GM12878 (cell line): ENCODE measurements at regions not wholly inside any gene's neighbourhood (a gene's known extent, or its start where the extent isn't known, plus 50 kb on each side); places are given as distances from the start of the nearest gene placed in this dataset.
A peak's percentile ranks its signal among the peaks of the same experiment; 100 is the strongest.

Experiments
- BCL11A ChIP-seq: IDR thresholded peaks from 2 replicates; pipeline ENCODE4 v1.6.1; 2011; ENCODE audit warnings: low read depth, low read length
- BMI1 ChIP-seq: fragments of 450-650 bp; IDR thresholded peaks from 2 replicates; pipeline ENCODE4 v1.6.1; 2016; ENCODE audit warnings: mild to moderate bottlenecking, moderate library complexity, borderline replicate concordance
- BRCA1 ChIP-seq: IDR thresholded peaks from 2 replicates; pipeline ENCODE4 v1.6.1; 2011; ENCODE audit warnings: low read depth, low read length, improper control_type of control experiment
- CREM ChIP-seq: IDR thresholded peaks from 2 replicates; pipeline ENCODE4 v1.6.1; 2014; ENCODE audit warnings: antibody characterized with exemption, low read depth
- EGR1 ChIP-seq, 2 experiments: IDR thresholded peaks; 1 replicate in 1 of 2; 2 replicates in 1 of 2; pipeline ENCODE4 v1.6.1; 2011 to 2012; ENCODE audit warnings: low read depth in 2 of 2, low read length in 2 of 2, borderline replicate concordance in 1 of 2, mild to moderate bottlenecking in 1 of 2, moderate library complexity in 1 of 2
- HDAC6 ChIP-seq: fragments of 200-600 bp; sonication (generic); IDR thresholded peaks from one replicate; pipeline ENCODE4 v1.8.0; 2017; ENCODE audit warnings: antibody characterized with exemption; ENCODE audit not compliant: unreplicated experiment
- KDM1A ChIP-seq: fragments of 200-600 bp; sonication (generic); IDR thresholded peaks from 2 replicates; pipeline ENCODE4 v1.6.1; 2016; ENCODE audit warnings: borderline replicate concordance
- NFXL1 ChIP-seq: fragments of 450-650 bp; IDR thresholded peaks from 2 replicates; pipeline ENCODE4 v1.6.1; 2017; ENCODE audit warnings: antibody characterized with exemption, mild to moderate bottlenecking, borderline replicate concordance
- NR2C2 ChIP-seq: IDR thresholded peaks from 2 replicates; pipeline ENCODE4 v1.6.1; 2011; ENCODE audit warnings: borderline replicate concordance, low read depth; ENCODE audit not compliant: control insufficient read depth, insufficient read length
- RAD21 ChIP-seq: IDR thresholded peaks from 2 replicates; pipeline ENCODE4 v1.6.1; 2011; ENCODE audit warnings: mild to moderate bottlenecking, low read depth, low read length, moderate library complexity; ENCODE audit not compliant: insufficient read depth
- SMAD5 ChIP-seq: IDR thresholded peaks from 2 replicates; pipeline ENCODE4 v1.6.1; 2016; ENCODE audit warnings: antibody characterized with exemption, low read depth
- SMC3 ChIP-seq: IDR thresholded peaks from 2 replicates; pipeline ENCODE4 v1.6.1; 2011; ENCODE audit warnings: low read length, improper control_type of control experiment, borderline replicate concordance
- SREBF2 ChIP-seq: IDR thresholded peaks from 2 replicates; pipeline ENCODE4 v1.6.1; 2012; ENCODE audit warnings: mild to moderate bottlenecking, low read length
- YY1 ChIP-seq: IDR thresholded peaks from 2 replicates; pipeline ENCODE4 v1.6.1; 2011; ENCODE audit warnings: low read depth, mild to moderate bottlenecking, low read length
- ZNF207 ChIP-seq: fragments of 450-650 bp; IDR thresholded peaks from 2 replicates; pipeline ENCODE4 v1.6.1; 2014; ENCODE audit warnings: antibody characterized with exemption, mild to moderate bottlenecking, borderline replicate concordance
- TF ChIP-seq, protein P1 (sequence below): fragments of 450-650 bp; formaldehyde crosslinking; IDR thresholded peaks from 2 replicates; pipeline ENCODE4 v1.4.0; 2022; ENCODE audit warnings: mild to moderate bottlenecking, moderate library complexity
- TF ChIP-seq, protein P2 (sequence below): fragments of 450-650 bp; IDR thresholded peaks from 2 replicates; pipeline ENCODE4 v1.6.1; 2016; ENCODE audit warnings: mild to moderate bottlenecking
- TF ChIP-seq, protein P3 (sequence below): fragments of 450-650 bp; IDR thresholded peaks from 2 replicates; pipeline ENCODE4 v1.6.1; 2017; ENCODE audit warnings: borderline replicate concordance
- TF ChIP-seq, protein P4 (sequence below): fragments of 450-650 bp; IDR thresholded peaks from 2 replicates; pipeline ENCODE4 v1.6.1; 2017; ENCODE audit warnings: mild to moderate bottlenecking, low read depth, inconsistent platforms; ENCODE audit not compliant: poor library complexity, severe bottlenecking
- TF ChIP-seq, protein P5 (sequence below): fragments of 450-650 bp; formaldehyde crosslinking; IDR thresholded peaks from 2 replicates; pipeline ENCODE4 v1.4.0; 2020; ENCODE audit warnings: mild to moderate bottlenecking, moderate library complexity

DNA sequence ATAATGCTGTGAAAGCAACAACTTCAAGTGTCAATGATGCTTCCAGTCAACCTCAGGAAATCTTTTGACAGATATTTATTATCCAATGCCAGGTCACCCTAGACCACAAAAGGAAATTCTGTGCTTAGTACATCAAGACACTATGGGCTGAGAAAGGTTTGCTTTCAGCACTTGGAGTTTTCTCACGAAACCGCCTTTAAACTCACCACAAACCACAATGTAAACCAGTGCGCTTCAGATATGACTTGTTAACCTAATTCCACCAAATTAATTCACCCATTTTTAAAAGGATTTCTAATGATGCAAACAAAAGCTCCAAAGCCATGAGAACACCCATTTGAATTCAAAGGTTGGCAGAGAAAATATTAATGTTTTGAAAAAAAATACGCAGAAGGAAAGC lies 292.9 kb upstream of the NR2F2 start (continued):
- TF ChIP-seq, protein P1, sequence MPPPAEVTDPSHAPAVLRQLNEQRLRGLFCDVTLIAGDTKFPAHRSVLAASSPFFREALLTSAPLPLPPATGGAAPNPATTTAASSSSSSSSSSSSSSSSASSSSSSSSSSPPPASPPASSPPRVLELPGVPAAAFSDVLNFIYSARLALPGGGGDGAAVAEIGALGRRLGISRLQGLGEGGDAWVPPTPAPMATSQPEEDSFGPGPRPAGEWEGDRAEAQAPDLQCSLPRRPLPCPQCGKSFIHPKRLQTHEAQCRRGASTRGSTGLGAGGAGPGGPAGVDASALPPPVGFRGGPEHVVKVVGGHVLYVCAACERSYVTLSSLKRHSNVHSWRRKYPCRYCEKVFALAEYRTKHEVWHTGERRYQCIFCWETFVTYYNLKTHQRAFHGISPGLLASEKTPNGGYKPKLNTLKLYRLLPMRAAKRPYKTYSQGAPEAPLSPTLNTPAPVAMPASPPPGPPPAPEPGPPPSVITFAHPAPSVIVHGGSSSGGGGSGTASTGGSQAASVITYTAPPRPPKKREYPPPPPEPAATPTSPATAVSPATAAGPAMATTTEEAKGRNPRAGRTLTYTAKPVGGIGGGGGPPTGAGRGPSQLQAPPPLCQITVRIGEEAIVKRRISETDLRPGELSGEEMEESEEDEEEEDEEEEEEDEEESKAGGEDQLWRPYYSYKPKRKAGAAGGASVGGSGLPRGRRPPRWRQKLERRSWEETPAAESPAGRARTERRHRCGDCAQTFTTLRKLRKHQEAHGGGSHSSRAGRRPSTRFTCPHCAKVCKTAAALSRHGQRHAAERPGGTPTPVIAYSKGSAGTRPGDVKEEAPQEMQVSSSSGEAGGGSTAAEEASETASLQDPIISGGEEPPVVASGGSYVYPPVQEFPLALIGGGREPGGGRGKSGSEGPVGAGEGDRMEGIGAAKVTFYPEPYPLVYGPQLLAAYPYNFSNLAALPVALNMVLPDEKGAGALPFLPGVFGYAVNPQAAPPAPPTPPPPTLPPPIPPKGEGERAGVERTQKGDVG = no peak
- TF ChIP-seq NR2C2 (no peak), KDM1A (no peak), NFXL1 (no peak), BMI1 (peak; percentile 76), HDAC6 (no peak), EGR1 (IDR thresholded peaks at IDR 0.05; ENCODE audit: borderline replicate concordance in 1 of 2, low read depth in 2 of 2, low read length in 2 of 2) (no peak), SREBF2 (no peak), YY1 (no peak), SMAD5 (no peak), SMC3 (no peak; the same call in 1 of the 2 replicates), ZNF207 (no peak), BRCA1 (no peak), BCL11A (peak; percentile 95), RAD21 (peak; percentile 10; the same call in 1 of the 2 replicates), CREM (peak; percentile 40; the same call in 1 of the 2 replicates)
- TF ChIP-seq, protein P2, sequence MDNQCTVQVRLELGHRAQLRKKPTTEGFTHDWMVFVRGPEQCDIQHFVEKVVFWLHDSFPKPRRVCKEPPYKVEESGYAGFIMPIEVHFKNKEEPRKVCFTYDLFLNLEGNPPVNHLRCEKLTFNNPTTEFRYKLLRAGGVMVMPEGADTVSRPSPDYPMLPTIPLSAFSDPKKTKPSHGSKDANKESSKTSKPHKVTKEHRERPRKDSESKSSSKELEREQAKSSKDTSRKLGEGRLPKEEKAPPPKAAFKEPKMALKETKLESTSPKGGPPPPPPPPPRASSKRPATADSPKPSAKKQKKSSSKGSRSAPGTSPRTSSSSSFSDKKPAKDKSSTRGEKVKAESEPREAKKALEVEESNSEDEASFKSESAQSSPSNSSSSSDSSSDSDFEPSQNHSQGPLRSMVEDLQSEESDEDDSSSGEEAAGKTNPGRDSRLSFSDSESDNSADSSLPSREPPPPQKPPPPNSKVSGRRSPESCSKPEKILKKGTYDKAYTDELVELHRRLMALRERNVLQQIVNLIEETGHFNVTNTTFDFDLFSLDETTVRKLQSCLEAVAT = peak; percentile 98
- TF ChIP-seq, protein P3, sequence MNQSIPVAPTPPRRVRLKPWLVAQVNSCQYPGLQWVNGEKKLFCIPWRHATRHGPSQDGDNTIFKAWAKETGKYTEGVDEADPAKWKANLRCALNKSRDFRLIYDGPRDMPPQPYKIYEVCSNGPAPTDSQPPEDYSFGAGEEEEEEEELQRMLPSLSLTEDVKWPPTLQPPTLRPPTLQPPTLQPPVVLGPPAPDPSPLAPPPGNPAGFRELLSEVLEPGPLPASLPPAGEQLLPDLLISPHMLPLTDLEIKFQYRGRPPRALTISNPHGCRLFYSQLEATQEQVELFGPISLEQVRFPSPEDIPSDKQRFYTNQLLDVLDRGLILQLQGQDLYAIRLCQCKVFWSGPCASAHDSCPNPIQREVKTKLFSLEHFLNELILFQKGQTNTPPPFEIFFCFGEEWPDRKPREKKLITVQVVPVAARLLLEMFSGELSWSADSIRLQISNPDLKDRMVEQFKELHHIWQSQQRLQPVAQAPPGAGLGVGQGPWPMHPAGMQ = peak; percentile 82
- TF ChIP-seq, protein P4, sequence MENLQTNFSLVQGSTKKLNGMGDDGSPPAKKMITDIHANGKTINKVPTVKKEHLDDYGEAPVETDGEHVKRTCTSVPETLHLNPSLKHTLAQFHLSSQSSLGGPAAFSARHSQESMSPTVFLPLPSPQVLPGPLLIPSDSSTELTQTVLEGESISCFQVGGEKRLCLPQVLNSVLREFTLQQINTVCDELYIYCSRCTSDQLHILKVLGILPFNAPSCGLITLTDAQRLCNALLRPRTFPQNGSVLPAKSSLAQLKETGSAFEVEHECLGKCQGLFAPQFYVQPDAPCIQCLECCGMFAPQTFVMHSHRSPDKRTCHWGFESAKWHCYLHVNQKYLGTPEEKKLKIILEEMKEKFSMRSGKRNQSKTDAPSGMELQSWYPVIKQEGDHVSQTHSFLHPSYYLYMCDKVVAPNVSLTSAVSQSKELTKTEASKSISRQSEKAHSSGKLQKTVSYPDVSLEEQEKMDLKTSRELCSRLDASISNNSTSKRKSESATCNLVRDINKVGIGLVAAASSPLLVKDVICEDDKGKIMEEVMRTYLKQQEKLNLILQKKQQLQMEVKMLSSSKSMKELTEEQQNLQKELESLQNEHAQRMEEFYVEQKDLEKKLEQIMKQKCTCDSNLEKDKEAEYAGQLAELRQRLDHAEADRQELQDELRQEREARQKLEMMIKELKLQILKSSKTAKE = peak; percentile 74
- TF ChIP-seq, protein P5, sequence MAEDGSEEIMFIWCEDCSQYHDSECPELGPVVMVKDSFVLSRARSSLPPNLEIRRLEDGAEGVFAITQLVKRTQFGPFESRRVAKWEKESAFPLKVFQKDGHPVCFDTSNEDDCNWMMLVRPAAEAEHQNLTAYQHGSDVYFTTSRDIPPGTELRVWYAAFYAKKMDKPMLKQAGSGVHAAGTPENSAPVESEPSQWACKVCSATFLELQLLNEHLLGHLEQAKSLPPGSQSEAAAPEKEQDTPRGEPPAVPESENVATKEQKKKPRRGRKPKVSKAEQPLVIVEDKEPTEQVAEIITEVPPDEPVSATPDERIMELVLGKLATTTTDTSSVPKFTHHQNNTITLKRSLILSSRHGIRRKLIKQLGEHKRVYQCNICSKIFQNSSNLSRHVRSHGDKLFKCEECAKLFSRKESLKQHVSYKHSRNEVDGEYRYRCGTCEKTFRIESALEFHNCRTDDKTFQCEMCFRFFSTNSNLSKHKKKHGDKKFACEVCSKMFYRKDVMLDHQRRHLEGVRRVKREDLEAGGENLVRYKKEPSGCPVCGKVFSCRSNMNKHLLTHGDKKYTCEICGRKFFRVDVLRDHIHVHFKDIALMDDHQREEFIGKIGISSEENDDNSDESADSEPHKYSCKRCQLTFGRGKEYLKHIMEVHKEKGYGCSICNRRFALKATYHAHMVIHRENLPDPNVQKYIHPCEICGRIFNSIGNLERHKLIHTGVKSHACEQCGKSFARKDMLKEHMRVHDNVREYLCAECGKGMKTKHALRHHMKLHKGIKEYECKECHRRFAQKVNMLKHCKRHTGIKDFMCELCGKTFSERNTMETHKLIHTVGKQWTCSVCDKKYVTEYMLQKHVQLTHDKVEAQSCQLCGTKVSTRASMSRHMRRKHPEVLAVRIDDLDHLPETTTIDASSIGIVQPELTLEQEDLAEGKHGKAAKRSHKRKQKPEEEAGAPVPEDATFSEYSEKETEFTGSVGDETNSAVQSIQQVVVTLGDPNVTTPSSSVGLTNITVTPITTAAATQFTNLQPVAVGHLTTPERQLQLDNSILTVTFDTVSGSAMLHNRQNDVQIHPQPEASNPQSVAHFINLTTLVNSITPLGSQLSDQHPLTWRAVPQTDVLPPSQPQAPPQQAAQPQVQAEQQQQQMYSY (CRISPR knock-in tag) = no peak
